Testis (tissue), 2 donors: ENCODE measurements at regions not wholly inside any gene's neighbourhood (a gene's known extent, or its start where the extent isn't known, plus 50 kb on each side); places are given as distances from the start of the nearest gene placed in this dataset.

Experiments
- POLR2A ChIP-seq: fragments of 450-650 bp; IDR thresholded peaks from one replicate; pipeline ENCODE4 v1.6.1; 2017; ENCODE audit warnings: antibody characterized with exemption, mild to moderate bottlenecking, moderate library complexity
- TF ChIP-seq, protein P1 (sequence below), 3 experiments: fragments of 450-650 bp in 2 of 3; fragments of 200-600 bp in 1 of 3; sonication (generic) in 1 of 3; IDR thresholded peaks; one replicate each; pipeline ENCODE4 v1.5.1; 2016 to 2019; ENCODE audit warnings: antibody characterized with exemption in 3 of 3, mild to moderate bottlenecking in 2 of 3, moderate library complexity in 1 of 3

DNA sequence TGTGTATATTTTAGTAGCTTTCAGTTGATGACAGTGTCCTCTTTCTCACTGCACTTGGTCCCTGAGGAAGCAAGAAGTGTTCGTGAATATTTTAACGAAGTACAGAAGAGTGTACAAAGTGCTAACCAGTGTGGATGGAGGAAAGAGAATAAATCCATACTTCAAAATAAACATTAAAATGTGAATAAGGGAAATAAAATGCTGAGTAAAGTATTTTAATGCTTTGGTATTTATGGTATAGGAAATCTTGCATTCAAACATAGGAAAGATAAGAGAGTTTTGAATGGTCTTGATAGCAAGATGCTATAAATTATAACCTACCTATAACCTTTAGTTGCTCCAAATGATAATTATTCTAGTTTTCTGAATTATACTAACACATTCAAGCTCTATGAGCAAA is 493.4 kb upstream of the EYS start:
- TF ChIP-seq POLR2A = no peak
- TF ChIP-seq, protein P1, sequence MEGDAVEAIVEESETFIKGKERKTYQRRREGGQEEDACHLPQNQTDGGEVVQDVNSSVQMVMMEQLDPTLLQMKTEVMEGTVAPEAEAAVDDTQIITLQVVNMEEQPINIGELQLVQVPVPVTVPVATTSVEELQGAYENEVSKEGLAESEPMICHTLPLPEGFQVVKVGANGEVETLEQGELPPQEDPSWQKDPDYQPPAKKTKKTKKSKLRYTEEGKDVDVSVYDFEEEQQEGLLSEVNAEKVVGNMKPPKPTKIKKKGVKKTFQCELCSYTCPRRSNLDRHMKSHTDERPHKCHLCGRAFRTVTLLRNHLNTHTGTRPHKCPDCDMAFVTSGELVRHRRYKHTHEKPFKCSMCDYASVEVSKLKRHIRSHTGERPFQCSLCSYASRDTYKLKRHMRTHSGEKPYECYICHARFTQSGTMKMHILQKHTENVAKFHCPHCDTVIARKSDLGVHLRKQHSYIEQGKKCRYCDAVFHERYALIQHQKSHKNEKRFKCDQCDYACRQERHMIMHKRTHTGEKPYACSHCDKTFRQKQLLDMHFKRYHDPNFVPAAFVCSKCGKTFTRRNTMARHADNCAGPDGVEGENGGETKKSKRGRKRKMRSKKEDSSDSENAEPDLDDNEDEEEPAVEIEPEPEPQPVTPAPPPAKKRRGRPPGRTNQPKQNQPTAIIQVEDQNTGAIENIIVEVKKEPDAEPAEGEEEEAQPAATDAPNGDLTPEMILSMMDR (IDR thresholded peaks at IDR 0.05) = no peak
